Left lung (tissue), 4 donors: ENCODE measurements at regions not wholly inside any gene's neighbourhood (a gene's known extent, or its start where the extent isn't known, plus 50 kb on each side); places are given as distances from the start of the nearest gene placed in this dataset.
"Not testable (repeated sequence)": the region's sequence is repeated elsewhere in the genome, so short reads cannot be mapped to it uniquely, and the experiment has no call there.

Experiments
- ATAC-seq: fragments of 200-7000 bp; cut with Tn5 transposase; one replicate; pipeline ENCODE4 v1.9.1; 2020; ENCODE audit warnings: moderate library complexity
- DNase-seq, 4 donors: peaks; one replicate each; pipeline ENCODE4 v3.0.0-alpha.2; 2013 to 2020
- H3K27ac ChIP-seq, 2 donors: fragments of 200-600 bp; sonication (generic) in 1 of 2; one replicate each; pipeline versions ENCODE4 v1.5.0 to v1.8.0; 2020 to 2021
- H3K27me3 ChIP-seq, 2 donors: fragments of 200-600 bp; sonication (generic) in 1 of 2; one replicate each; pipeline versions ENCODE4 v1.5.0 to v1.8.0; 2020 to 2021
- H3K36me3 ChIP-seq, 2 donors: fragments of 200-600 bp; sonication (generic) in 1 of 2; one replicate each; pipeline versions ENCODE4 v1.5.0 to v1.8.0; 2020 to 2021
- H3K4me1 ChIP-seq, 2 donors: fragments of 200-600 bp; one replicate each; pipeline ENCODE4 v1.8.0; 2021
- H3K4me3 ChIP-seq, 2 donors: fragments of 200-600 bp; sonication (generic) in 1 of 2; one replicate each; pipeline versions ENCODE4 v1.5.0 to v1.8.0; 2020 to 2021; ENCODE audit warnings: mild to moderate bottlenecking in 1 of 2
- H3K9me3 ChIP-seq, 2 donors: fragments of 200-600 bp; sonication (generic) in 1 of 2; one replicate each; pipeline versions ENCODE4 v1.5.0 to v1.8.0; 2020 to 2021
- CTCF ChIP-seq, 2 donors: fragments of 200-600 bp; sonication (generic) in 1 of 2; IDR thresholded peaks; one replicate each; pipeline versions ENCODE4 v1.5.0 to v1.8.0; 2021; ENCODE audit warnings: antibody characterized with exemption in 2 of 2
- intact Hi-C, 2 donors: fragments of 100-400 bp; cut with DNase I; formaldehyde crosslinking; loops; one replicate each; pipeline versions ENCODE4 v1.11.2 to v1.14.2; 2022
- donor health status: DM: no; HTN: yes; CAD: no.
- donor health status: DM: no; HTN: no; CAD: no.

- Histone ChIP-seq H3K27me3 (no peaks in the 10 kb centered on the region), H3K9me3 (peaks cover 0 to 40% of the 10 kb centered on the region in 2 donors), H3K27ac (no peak overlapping the region), H3K36me3 (no peaks in the 10 kb centered on the region), H3K4me1 (no peaks in the 10 kb centered on the region), H3K4me3 (no peak overlapping the region)
- DNase-seq = peak in 1 of 4 donors; percentile 51
- no peak for TF ChIP-seq CTCF (IDR thresholded peaks at IDR 0.05)
- intact Hi-C loops = no loop called here
- no peak for ATAC-seq
These were observed 647.1 kb downstream of the ZNF37A start for GRCh38 chr10:38741226-38741625.

DNA sequence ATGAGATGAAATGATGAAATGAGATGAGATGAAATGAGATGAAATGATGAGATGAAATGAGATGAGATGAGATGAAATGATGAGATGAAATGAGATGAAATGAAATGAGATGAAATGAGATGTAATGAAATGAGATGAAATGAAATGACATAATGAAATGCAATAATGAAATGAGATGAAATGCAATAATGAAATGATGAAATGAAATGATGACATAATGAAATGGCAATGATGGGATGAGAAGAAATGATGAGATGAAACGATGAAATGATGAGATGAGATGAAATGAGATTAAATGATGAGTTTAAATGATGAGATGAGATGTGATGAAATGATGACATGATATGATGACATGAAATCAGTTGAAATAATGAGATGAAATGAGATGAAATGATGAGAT lies 650.3 kb downstream of the ZNF37A start:
- peaks cover 0 to 24% of the 10 kb centered on the region in 2 donors for H3K9me3 ChIP-seq
- intact Hi-C loops, DNase-seq, H3K27me3 ChIP-seq, ATAC-seq, H3K36me3 ChIP-seq, H3K27ac ChIP-seq, H3K4me3 ChIP-seq, H3K4me1 ChIP-seq: not testable (repeated sequence)

GRCh38 chr10:38746065-38746464 lies 651.9 kb downstream of the ZNF37A start:
- H3K4me1 ChIP-seq, H3K27me3 ChIP-seq, H3K36me3 ChIP-seq, H3K27ac ChIP-seq, H3K4me3 ChIP-seq, DNase-seq, ATAC-seq, intact Hi-C loops: not testable (repeated sequence)
- H3K9me3 ChIP-seq = peaks cover 0 to 17% of the 10 kb centered on the region in 2 donors
